ENCODE measurements at regions not wholly inside any gene's neighbourhood (a gene's known extent, or its start where the extent isn't known, plus 50 kb on each side); places are given as distances from the start of the nearest gene placed in this dataset.

GRCh38 chr6:100990070-100990469 is 108.9 kb upstream of the ASCC3 start:
- H3K27me3 ChIP-seq, result no peaks in the 10 kb centered on the region
- no peak for TF ChIP-seq POLR2A (IDR thresholded peaks at IDR 0.05)
- TF ChIP-seq, protein P1, sequence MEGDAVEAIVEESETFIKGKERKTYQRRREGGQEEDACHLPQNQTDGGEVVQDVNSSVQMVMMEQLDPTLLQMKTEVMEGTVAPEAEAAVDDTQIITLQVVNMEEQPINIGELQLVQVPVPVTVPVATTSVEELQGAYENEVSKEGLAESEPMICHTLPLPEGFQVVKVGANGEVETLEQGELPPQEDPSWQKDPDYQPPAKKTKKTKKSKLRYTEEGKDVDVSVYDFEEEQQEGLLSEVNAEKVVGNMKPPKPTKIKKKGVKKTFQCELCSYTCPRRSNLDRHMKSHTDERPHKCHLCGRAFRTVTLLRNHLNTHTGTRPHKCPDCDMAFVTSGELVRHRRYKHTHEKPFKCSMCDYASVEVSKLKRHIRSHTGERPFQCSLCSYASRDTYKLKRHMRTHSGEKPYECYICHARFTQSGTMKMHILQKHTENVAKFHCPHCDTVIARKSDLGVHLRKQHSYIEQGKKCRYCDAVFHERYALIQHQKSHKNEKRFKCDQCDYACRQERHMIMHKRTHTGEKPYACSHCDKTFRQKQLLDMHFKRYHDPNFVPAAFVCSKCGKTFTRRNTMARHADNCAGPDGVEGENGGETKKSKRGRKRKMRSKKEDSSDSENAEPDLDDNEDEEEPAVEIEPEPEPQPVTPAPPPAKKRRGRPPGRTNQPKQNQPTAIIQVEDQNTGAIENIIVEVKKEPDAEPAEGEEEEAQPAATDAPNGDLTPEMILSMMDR (IDR thresholded peaks at IDR 0.05 in 4 of 5, conservative IDR thresholded peaks at IDR 0.05 in 1 of 5), result no peak
- DNase-seq (no peak), ATAC-seq (no peak)
- no peak overlapping the region for H3K4me3 ChIP-seq
- H3K36me3 ChIP-seq, result no peaks in the 10 kb centered on the region
- intact Hi-C loops (cut with DNase I; ENCODE audit: low total_unique reads), result no loop called here
- H3K27ac ChIP-seq, result no peak overlapping the region
- no peaks in the 10 kb centered on the region for H3K4me1 ChIP-seq
- no peaks in the 10 kb centered on the region for H3K9me3 ChIP-seq
- in situ Hi-C loops (cut with MboI; ENCODE audit: low sequenced_read_pairs in 4 of 4), result no loop called here

- Histone ChIP-seq H3K9me3 (no peaks in the 10 kb centered on the region), H3K4me1 (no peaks in the 10 kb centered on the region), H3K27ac (no peak overlapping the region), H3K36me3 (no peaks in the 10 kb centered on the region), H3K27me3 (no peaks in the 10 kb centered on the region), H3K4me3 (no peak overlapping the region)
- TF ChIP-seq POLR2A (IDR thresholded peaks at IDR 0.05), result no peak
- TF ChIP-seq, protein P1 (IDR thresholded peaks at IDR 0.05 in 4 of 5, conservative IDR thresholded peaks at IDR 0.05 in 1 of 5), result no peak
- in situ Hi-C loops (cut with MboI; ENCODE audit: low sequenced_read_pairs in 4 of 4) (no loop called here), intact Hi-C loops (cut with DNase I; ENCODE audit: low total_unique reads) (no loop called here)
- ATAC-seq (no peak), DNase-seq (no peak)
Observed at GRCh38 chr6:100996409-100996808, 115.3 kb upstream of the ASCC3 start.

GRCh38 chr6:100998111-100998510 is 117.0 kb upstream of the ASCC3 start:
- in situ Hi-C loops (cut with MboI; ENCODE audit: low sequenced_read_pairs in 4 of 4), result no loop called here
- ATAC-seq, result no peak
- H3K9me3 ChIP-seq, result no peaks in the 10 kb centered on the region
- no peak overlapping the region for H3K4me3 ChIP-seq
- H3K4me1 ChIP-seq, result no peaks in the 10 kb centered on the region
- H3K27me3 ChIP-seq, result no peaks in the 10 kb centered on the region
- intact Hi-C loops (cut with DNase I; ENCODE audit: low total_unique reads), result no loop called here
- DNase-seq, result no peak
- H3K36me3 ChIP-seq, result no peaks in the 10 kb centered on the region
- no peak overlapping the region for H3K27ac ChIP-seq
- TF ChIP-seq, protein P1 (IDR thresholded peaks at IDR 0.05 in 4 of 5, conservative IDR thresholded peaks at IDR 0.05 in 1 of 5), result no peak
- TF ChIP-seq POLR2A (IDR thresholded peaks at IDR 0.05), result no peak

- H3K27me3 ChIP-seq, result no peaks in the 10 kb centered on the region
- TF ChIP-seq POLR2A (IDR thresholded peaks at IDR 0.05), result no peak
- TF ChIP-seq, protein P1 (IDR thresholded peaks at IDR 0.05 in 4 of 5, conservative IDR thresholded peaks at IDR 0.05 in 1 of 5), result no peak
- no peak overlapping the region for H3K4me3 ChIP-seq
- H3K36me3 ChIP-seq, result no peaks in the 10 kb centered on the region
- DNase-seq, result no peak
- H3K27ac ChIP-seq, result no peak overlapping the region
- no peaks in the 10 kb centered on the region for H3K4me1 ChIP-seq
- no peaks in the 10 kb centered on the region for H3K9me3 ChIP-seq
- intact Hi-C loops (cut with DNase I; ENCODE audit: low total_unique reads), result no loop called here
- in situ Hi-C loops (cut with MboI; ENCODE audit: low sequenced_read_pairs in 4 of 4), result no loop called here
- ATAC-seq, result no peak
Observed at GRCh38 chr6:100999034-100999597, 118.0 kb upstream of the ASCC3 start.

- H3K4me1 ChIP-seq, result no peaks in the 10 kb centered on the region
- ATAC-seq (no peak), DNase-seq (no peak)
- no peak overlapping the region for H3K27ac ChIP-seq
- H3K4me3 ChIP-seq, result no peak overlapping the region
- H3K9me3 ChIP-seq, result no peaks in the 10 kb centered on the region
- in situ Hi-C loops (cut with MboI; ENCODE audit: low sequenced_read_pairs in 4 of 4) (no loop called here), intact Hi-C loops (cut with DNase I; ENCODE audit: low total_unique reads) (no loop called here)
- H3K27me3 ChIP-seq, result no peaks in the 10 kb centered on the region
- no peaks in the 10 kb centered on the region for H3K36me3 ChIP-seq
- TF ChIP-seq, protein P1 (IDR thresholded peaks at IDR 0.05 in 4 of 5, conservative IDR thresholded peaks at IDR 0.05 in 1 of 5), result no peak
- no peak for TF ChIP-seq POLR2A (IDR thresholded peaks at IDR 0.05)
Observed at GRCh38 chr6:101000341-101000740, 119.2 kb upstream of the ASCC3 start.

All from gastrocnemius medialis (tissue), 4 donors.